Endothelial cell of umbilical vein (primary cell): ENCODE measurements at regions not wholly inside any gene's neighbourhood (a gene's known extent, or its start where the extent isn't known, plus 50 kb on each side); places are given as distances from the start of the nearest gene placed in this dataset.

Experiments
- BruUV-seq: library from RNA; stranded (reverse); fragments of 400-500 nt; replicated peaks from 2 replicates; lab custom pipeline; 2021; lab: Mats Ljungman, UMichigan
- CTCF ChIA-PET: fragments of 300-600, 350-600 bp; sonication (Branson Sonifier 250); formaldehyde crosslinking; loops from one replicate; lab custom pipeline; 2021; ENCODE audit warnings: antibody characterized with exemption, inconsistent platforms; lab: Charles Lee
- POLR2A ChIA-PET: fragments of 300-600, 350-600 bp; sonication (Branson Sonifier 250); formaldehyde crosslinking; loops from one replicate; lab custom pipeline; 2021; ENCODE audit warnings: antibody characterized with exemption, inconsistent platforms; lab: Charles Lee
- DNase-seq: peaks from one replicate; pipeline ENCODE4 v3.0.0-alpha.2; 2011; ENCODE audit warnings: low read depth, low spot score
- FAIRE-seq: peaks from 2 replicates; lab custom pipeline; 2011; peaks lifted over from hg19 to GRCh38; lab: Jason Lieb, UNC
- H2AFZ ChIP-seq: 2 replicates; pipeline ENCODE4 v1.6.0; 2012; ENCODE audit warnings: low read depth, low read length, control low read depth, inconsistent platforms
- H3K27ac ChIP-seq: 2 replicates; pipeline ENCODE4 v1.5.1; 2011; ENCODE audit warnings: low read depth, mild to moderate bottlenecking, control low read depth, low read length, moderate library complexity; ENCODE audit not compliant: insufficient read depth
- H3K27me3 ChIP-seq, 2 experiments: 2 replicates each; pipeline versions ENCODE4 v1.6.0 to v1.6.1; 2011; ENCODE audit warnings: low read length in 2 of 2, mixed read lengths in 1 of 2; ENCODE audit not compliant: control insufficient read depth in 2 of 2, insufficient read depth in 2 of 2
- H3K36me3 ChIP-seq, 2 experiments: 2 replicates in 1 of 2; 3 replicates in 1 of 2; pipeline ENCODE4 v1.5.1; 2011; ENCODE audit warnings: low read length in 2 of 2, mild to moderate bottlenecking in 1 of 2, moderate library complexity in 1 of 2; ENCODE audit not compliant: control insufficient read depth in 2 of 2, insufficient read depth in 2 of 2; ENCODE audit errors: extremely low read depth in 1 of 2
- H3K4me1 ChIP-seq: 3 replicates; pipeline ENCODE4 v1.5.1; 2011; ENCODE audit warnings: mild to moderate bottlenecking, low read length; ENCODE audit not compliant: control insufficient read depth, insufficient read depth; ENCODE audit errors: extremely low read depth
- H3K4me2 ChIP-seq: 2 replicates; pipeline ENCODE4 v1.6.1; 2011; ENCODE audit warnings: low read length, control low read depth, mixed read lengths; ENCODE audit not compliant: insufficient read depth
- H3K4me3 ChIP-seq, 3 experiments: fragments of 200-600 bp in 1 of 3; sonication (generic), shearing (Covaris generic) in 1 of 3; replicated peaks in 1 of 3; 2 replicates each; pipeline ENCODE4 v1.5.1; 2011 to 2016; ENCODE audit warnings: control low read depth in 3 of 3, low read length in 3 of 3, mild to moderate bottlenecking in 2 of 3, inconsistent platforms in 1 of 3, low read depth in 1 of 3, moderate library complexity in 1 of 3; ENCODE audit not compliant: insufficient read depth in 1 of 3
- H3K79me2 ChIP-seq: 2 replicates; pipeline ENCODE4 v1.6.0; 2012; ENCODE audit warnings: low read length, inconsistent platforms; ENCODE audit not compliant: control insufficient read depth, insufficient read depth
- H3K9ac ChIP-seq: replicated peaks from 2 replicates; pipeline ENCODE3; 2011; ENCODE audit warnings: low read length, control low read depth; ENCODE audit not compliant: insufficient read depth; ENCODE audit errors: extremely low read depth
- H3K9me1 ChIP-seq: replicated peaks from 3 replicates; pipeline ENCODE4 v1.6.0; 2011; ENCODE audit warnings: mild to moderate bottlenecking, low read length; ENCODE audit not compliant: control insufficient read depth, insufficient read depth; ENCODE audit errors: extremely low read depth
- H3K9me3 ChIP-seq: replicated peaks from 2 replicates; pipeline ENCODE4 v1.5.1; 2012; ENCODE audit warnings: low read length, inconsistent platforms; ENCODE audit not compliant: control insufficient read depth, insufficient read depth
- H4K20me1 ChIP-seq: replicated peaks from 2 replicates; pipeline ENCODE3; 2011; ENCODE audit warnings: mild to moderate bottlenecking, low read length; ENCODE audit not compliant: control insufficient read depth, insufficient read depth; ENCODE audit errors: extremely low read depth
- EZH2 ChIP-seq: IDR thresholded peaks from 2 replicates; pipeline ENCODE4 v1.6.1; 2012; ENCODE audit warnings: borderline replicate concordance, low read depth, mild to moderate bottlenecking, moderate library complexity, low read length, inconsistent platforms; ENCODE audit not compliant: severe bottlenecking
- FOS ChIP-seq: IDR thresholded peaks from 2 replicates; pipeline ENCODE4 v1.6.1; 2011; ENCODE audit warnings: mild to moderate bottlenecking, low read length, moderate library complexity, borderline replicate concordance; ENCODE audit not compliant: insufficient read depth
- GATA2 ChIP-seq: IDR thresholded peaks from 2 replicates; pipeline ENCODE4 v1.7.0; 2011; ENCODE audit warnings: low read depth, mild to moderate bottlenecking, moderate library complexity, mixed read lengths, low read length; ENCODE audit not compliant: insufficient read length, insufficient read depth
- JUN ChIP-seq: IDR thresholded peaks from 2 replicates; pipeline ENCODE4 v1.6.1; 2011; ENCODE audit warnings: borderline replicate concordance, low read depth; ENCODE audit not compliant: insufficient read length, insufficient read depth
- MYC ChIP-seq: IDR thresholded peaks from one replicate; pipeline ENCODE4 v1.6.1; 2011; ENCODE audit warnings: mild to moderate bottlenecking, low read depth, low read length
- POLR2A ChIP-seq: IDR thresholded peaks from 2 replicates; pipeline ENCODE4 v1.6.1; 2012; ENCODE audit warnings: low read depth, mild to moderate bottlenecking, control low read depth, low read length
- POLR2AphosphoS5 ChIP-seq: IDR thresholded peaks from 2 replicates; pipeline ENCODE4 v1.6.1; 2012; ENCODE audit warnings: low read depth, mild to moderate bottlenecking, control low read depth, low read length, moderate library complexity; ENCODE audit not compliant: insufficient read depth
- dilution Hi-C: fragments of 300-500 bp; cut with MboI; formaldehyde crosslinking; loops from one replicate; pipeline ENCODE4 v1.15.0; 2019; ENCODE audit warnings: low sequenced_read_pairs; ENCODE audit not compliant: extremely low pct_ligation_motif_present
- intact Hi-C: fragments of 100-400 bp; cut with micrococcal nuclease; formaldehyde crosslinking; loops from one replicate; pipeline ENCODE4 v1.10.0; 2022
- TF ChIP-seq, protein P1 (sequence below): IDR thresholded peaks from 2 replicates; pipeline ENCODE4 v1.6.1; 2011; ENCODE audit not compliant: insufficient read depth, insufficient read length
- TF ChIP-seq, protein P2 (sequence below), 2 donors: IDR thresholded peaks; 1 replicate in 1 of 2; 2 replicates in 1 of 2; pipeline ENCODE4 v1.5.1; 2011; ENCODE audit warnings: low read length in 2 of 2, mild to moderate bottlenecking in 2 of 2, moderate library complexity in 2 of 2, control low read depth in 1 of 2, inconsistent platforms in 1 of 2, low read depth in 1 of 2; ENCODE audit not compliant: insufficient read depth in 1 of 2; ENCODE audit errors: extremely low read depth in 1 of 2

DNA sequence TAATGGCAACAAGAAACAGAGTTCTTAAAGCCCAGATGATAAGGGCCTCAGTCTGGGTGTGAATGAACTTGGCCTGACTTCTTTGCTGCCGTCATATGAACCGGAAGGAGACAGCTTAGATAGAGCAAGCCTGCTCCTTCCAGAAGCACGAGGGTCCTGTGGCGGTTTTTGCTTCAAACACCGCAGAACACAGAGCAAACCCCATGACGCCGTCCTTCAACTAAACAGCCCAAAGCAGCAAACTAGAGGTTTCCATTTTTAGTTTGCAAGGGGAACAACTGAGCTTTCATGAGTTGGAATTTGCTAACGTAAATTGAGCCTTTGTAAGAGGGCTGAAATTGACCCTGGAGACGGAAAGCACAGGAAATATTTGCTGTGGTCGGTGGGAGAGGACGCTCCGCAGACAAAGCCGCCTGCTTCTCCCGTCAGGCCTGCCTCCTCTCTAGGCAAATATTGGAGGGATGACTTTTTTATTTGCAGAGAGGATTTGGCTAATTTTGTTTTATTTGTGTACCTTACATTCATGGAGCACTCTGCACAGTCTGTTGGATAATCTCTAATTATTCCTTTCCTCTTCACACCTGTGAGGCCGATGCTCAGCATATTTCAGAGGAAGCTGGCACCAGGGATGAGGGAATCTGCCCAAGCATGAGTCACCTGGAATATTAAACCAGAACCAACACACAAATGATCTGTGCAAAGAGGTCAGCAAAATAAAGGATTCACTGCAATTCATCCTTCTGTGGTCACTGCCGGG, 134.0 kb upstream of the NCK2 start:
- H3K27ac ChIP-seq: no peak overlapping the region
- intact Hi-C loops (no loop called here), dilution Hi-C loops (no loop called here)
- CTCF ChIA-PET: no interaction called here
- FAIRE-seq (no peak), DNase-seq (no peak)
- BruUV-seq: no TSS peak
- TF ChIP-seq POLR2A (no peak), EZH2 (no peak), FOS (no peak), GATA2 (no peak), JUN (no peak), POLR2AphosphoS5 (no peak), MYC (no peak)
- TF ChIP-seq, protein P1, sequence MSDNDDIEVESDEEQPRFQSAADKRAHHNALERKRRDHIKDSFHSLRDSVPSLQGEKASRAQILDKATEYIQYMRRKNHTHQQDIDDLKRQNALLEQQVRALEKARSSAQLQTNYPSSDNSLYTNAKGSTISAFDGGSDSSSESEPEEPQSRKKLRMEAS: no peak
- TF ChIP-seq, protein P2, sequence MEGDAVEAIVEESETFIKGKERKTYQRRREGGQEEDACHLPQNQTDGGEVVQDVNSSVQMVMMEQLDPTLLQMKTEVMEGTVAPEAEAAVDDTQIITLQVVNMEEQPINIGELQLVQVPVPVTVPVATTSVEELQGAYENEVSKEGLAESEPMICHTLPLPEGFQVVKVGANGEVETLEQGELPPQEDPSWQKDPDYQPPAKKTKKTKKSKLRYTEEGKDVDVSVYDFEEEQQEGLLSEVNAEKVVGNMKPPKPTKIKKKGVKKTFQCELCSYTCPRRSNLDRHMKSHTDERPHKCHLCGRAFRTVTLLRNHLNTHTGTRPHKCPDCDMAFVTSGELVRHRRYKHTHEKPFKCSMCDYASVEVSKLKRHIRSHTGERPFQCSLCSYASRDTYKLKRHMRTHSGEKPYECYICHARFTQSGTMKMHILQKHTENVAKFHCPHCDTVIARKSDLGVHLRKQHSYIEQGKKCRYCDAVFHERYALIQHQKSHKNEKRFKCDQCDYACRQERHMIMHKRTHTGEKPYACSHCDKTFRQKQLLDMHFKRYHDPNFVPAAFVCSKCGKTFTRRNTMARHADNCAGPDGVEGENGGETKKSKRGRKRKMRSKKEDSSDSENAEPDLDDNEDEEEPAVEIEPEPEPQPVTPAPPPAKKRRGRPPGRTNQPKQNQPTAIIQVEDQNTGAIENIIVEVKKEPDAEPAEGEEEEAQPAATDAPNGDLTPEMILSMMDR (IDR thresholded peaks at IDR 0.05; ENCODE audit: extremely low read depth in 1 of 2, insufficient read depth in 1 of 2, low read depth in 1 of 2, low read length in 2 of 2): no peak
- no peaks in the 10 kb centered on the region for H3K4me1 ChIP-seq
- no peaks in the 10 kb centered on the region for H3K9me3 ChIP-seq
- H3K27me3 ChIP-seq: no peaks in the 10 kb centered on the region
- POLR2A ChIA-PET: no interaction called here
- no peaks in the 10 kb centered on the region for H3K36me3 ChIP-seq
- no peak overlapping the region for H3K9ac ChIP-seq
- no peaks in the 10 kb centered on the region for H3K9me1 ChIP-seq
- no peak overlapping the region for H3K4me2 ChIP-seq
- H2AFZ ChIP-seq: no peak overlapping the region
- H3K4me3 ChIP-seq: no peak overlapping the region
- H3K79me2 ChIP-seq: no peaks in the 10 kb centered on the region
- no peaks in the 10 kb centered on the region for H4K20me1 ChIP-seq
